ENCODE measurements at regions not wholly inside any gene's neighbourhood (a gene's known extent, or its start where the extent isn't known, plus 50 kb on each side); places are given as distances from the start of the nearest gene placed in this dataset.
"Not testable (repeated sequence)": the region's sequence is repeated elsewhere in the genome, so short reads cannot be mapped to it uniquely, and the experiment has no call there.

- ATAC-seq (no peak), DNase-seq (no peak)
Measured at GRCh38 chr4:85018983-85019382, 52.5 kb upstream of the WDFY3 start.

- ATAC-seq = no peak
- DNase-seq = no peak
Measured at GRCh38 chr4:85019411-85019810, 52.9 kb upstream of the WDFY3 start.

GRCh38 chr4:85024671-85025070, 58.2 kb upstream of the WDFY3 start:
- ATAC-seq = no peak
- no peak for DNase-seq

GRCh38 chr4:85028910-85029309, 62.4 kb upstream of the WDFY3 start:
- ATAC-seq (no peak), DNase-seq (no peak)

GRCh38 chr4:85029453-85029852, 63.0 kb upstream of the WDFY3 start:
- ATAC-seq (no peak), DNase-seq (no peak)

GRCh38 chr4:85030156-85030555, 63.7 kb upstream of the WDFY3 start:
- DNase-seq (no peak), ATAC-seq (no peak)

GRCh38 chr4:85033838-85034237, 67.3 kb upstream of the WDFY3 start:
- ATAC-seq, DNase-seq: not testable (repeated sequence)

- DNase-seq (no peak), ATAC-seq (no peak)
Measured at GRCh38 chr4:85039526-85039925, 73.0 kb upstream of the WDFY3 start.

GRCh38 chr4:85043812-85044496, 77.5 kb upstream of the WDFY3 start:
- DNase-seq, ATAC-seq: not testable (repeated sequence)

GRCh38 chr4:85050736-85051135, 84.2 kb upstream of the WDFY3 start:
- no peak for DNase-seq
- ATAC-seq = no peak

GRCh38 chr4:85051526-85051925, 85.0 kb upstream of the WDFY3 start:
- DNase-seq (no peak), ATAC-seq (no peak)

- ATAC-seq = not testable (repeated sequence)
Measured at GRCh38 chr4:85054925-85055324, 88.4 kb upstream of the WDFY3 start.

GRCh38 chr4:85058551-85058950, 92.1 kb upstream of the WDFY3 start:
- no peak for DNase-seq
- no peak for ATAC-seq

More at GRCh38 chr4:85054925-85055324, 88.4 kb upstream of the WDFY3 start:
- not testable (repeated sequence) for DNase-seq

- no peak for DNase-seq
- ATAC-seq = no peak
Measured at GRCh38 chr4:85061974-85062373, 95.5 kb upstream of the WDFY3 start.

GRCh38 chr4:85062466-85062865, 96.0 kb upstream of the WDFY3 start:
- no peak for ATAC-seq
- no peak for DNase-seq

GRCh38 chr4:85067342-85067741, 100.9 kb upstream of the WDFY3 start:
- ATAC-seq (no peak), DNase-seq (no peak)

GRCh38 chr4:85078016-85078415, 111.5 kb upstream of the WDFY3 start:
- no peak for ATAC-seq
- DNase-seq = no peak

GRCh38 chr4:85081196-85081595, 114.7 kb upstream of the WDFY3 start:
- no peak for DNase-seq
- ATAC-seq = no peak

GRCh38 chr4:85084371-85085094, 118.0 kb upstream of the WDFY3 start:
- no peak for ATAC-seq
- no peak for DNase-seq

- ATAC-seq = no peak
- no peak for DNase-seq
Measured at GRCh38 chr4:85086721-85087120, 120.2 kb upstream of the WDFY3 start.

GRCh38 chr4:85092536-85092935, 126.0 kb upstream of the WDFY3 start:
- no peak for DNase-seq
- no peak for ATAC-seq

GRCh38 chr4:85092943-85093342, 126.5 kb upstream of the WDFY3 start:
- DNase-seq (no peak), ATAC-seq (no peak)

- ATAC-seq (no peak), DNase-seq (no peak)
Measured at GRCh38 chr4:85094735-85095134, 128.2 kb upstream of the WDFY3 start.

- DNase-seq (no peak), ATAC-seq (no peak)
Measured at GRCh38 chr4:85102606-85103005, 136.1 kb upstream of the WDFY3 start.

Data from stimulated activated naive CD8-positive, alpha-beta T cell treated with anti-CD3 and anti-CD28 coated beads, Interleukin-15, Interleukin-2, amounts not matched to agents 100 U/mL and 50 U/mL, for 24 hours (primary cell).